GM19328 (cell line): ENCODE measurements at regions not wholly inside any gene's neighbourhood (a gene's known extent, or its start where the extent isn't known, plus 50 kb on each side); places are given as distances from the start of the nearest gene placed in this dataset.

Source experiments
- ATAC-seq: cut with Tn5 transposase; IDR thresholded peaks from one replicate; pipeline ENCODE4 v1.9.1; 2021; ENCODE audit warnings: mild to moderate bottlenecking, moderate library complexity; ENCODE audit not compliant: unreplicated experiment

DNA sequence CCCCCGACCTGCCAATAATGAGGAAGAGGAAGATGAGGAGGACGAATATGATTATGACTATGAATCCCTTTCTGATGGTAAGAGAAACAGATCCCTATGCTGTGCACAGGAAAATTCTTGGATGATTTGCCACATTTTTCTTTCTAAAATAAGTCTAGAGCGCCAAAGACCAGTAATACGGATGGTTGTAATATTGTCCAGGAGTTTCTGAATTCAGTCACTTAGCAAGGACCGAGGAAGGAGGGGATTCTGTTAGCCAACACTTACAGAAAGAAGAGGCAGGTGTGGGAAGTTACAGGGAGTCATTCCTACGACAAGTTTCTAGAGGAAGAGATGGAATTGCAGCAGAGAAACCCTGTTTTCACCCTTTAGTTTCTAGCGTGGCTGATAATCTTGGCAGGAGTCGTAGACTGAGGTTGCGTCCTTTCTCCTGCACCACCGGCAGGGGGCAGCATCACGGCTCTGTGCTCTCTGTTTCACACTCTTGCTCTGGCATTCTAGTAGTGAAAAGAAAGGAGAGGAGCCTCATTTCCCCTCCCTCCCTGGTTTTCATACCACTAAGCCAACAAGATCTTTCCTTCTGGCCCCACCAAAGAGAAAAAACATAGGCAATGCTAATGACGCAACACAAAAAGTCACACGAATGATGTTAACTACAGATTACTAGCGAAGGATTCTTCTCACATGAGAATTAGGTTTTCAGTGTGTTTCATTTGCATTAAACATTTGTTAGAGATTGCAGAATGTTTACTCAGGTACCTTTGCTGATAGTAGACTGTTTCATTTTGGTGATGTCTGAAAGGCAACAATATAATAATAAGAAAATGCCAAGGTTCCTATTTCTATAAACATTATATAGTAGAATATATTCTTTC, 82.7 kb downstream of the NOC3L start:
- ATAC-seq: peak; percentile 62

DNA sequence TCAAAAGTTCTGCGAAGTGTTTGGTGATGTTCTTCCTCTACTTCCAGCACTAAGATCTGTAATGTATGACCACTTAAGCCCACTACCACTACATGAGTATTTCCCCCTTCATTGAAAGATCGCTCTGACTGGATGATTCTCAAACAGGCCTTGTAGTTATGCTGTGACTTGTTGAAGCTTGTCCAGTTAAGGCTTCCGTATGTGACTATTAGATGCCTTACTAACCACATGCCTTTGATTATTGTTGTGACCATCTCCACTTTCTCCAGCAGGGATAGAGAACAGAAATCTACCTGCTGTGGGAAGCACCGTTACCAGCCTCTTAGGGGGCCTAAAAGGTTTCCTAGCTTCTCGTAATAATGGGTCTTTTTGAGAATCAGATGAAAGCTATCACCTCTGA, 81.1 kb downstream of the NOC3L start:
- no peak for ATAC-seq

DNA sequence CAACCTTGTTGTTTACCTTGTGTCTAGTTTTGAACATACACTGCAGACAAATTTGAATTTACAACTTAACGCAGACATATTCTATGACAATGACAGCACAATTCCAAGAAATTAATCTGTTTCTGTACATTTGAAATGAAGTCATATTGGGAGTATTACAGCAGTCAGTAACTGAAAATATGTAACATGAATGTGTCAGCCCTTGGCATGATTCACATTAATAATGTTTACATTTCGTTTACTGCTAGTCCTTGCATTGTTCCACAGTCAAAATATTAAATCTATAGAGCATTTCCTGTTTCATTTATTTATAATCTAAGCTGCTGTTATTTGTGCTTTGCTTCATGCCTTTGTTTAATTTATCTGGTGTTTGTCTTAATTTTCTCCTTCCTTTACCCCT, 80.4 kb downstream of the NOC3L start:
- ATAC-seq: no peak
